ENCODE measurements at regions not wholly inside any gene's neighbourhood (a gene's known extent, or its start where the extent isn't known, plus 50 kb on each side); places are given as distances from the start of the nearest gene placed in this dataset.
"Not testable (repeated sequence)": the region's sequence is repeated elsewhere in the genome, so short reads cannot be mapped to it uniquely, and the experiment has no call there.

- no peak for DNase-seq
These were observed 64.8 kb upstream of the SLC1A4 start for GRCh38 chr2:64924170-64924934.

- not testable (repeated sequence) for DNase-seq
These were observed 63.1 kb upstream of the SLC1A4 start for GRCh38 chr2:64925930-64926722.

GRCh38 chr2:64928813-64929212 is 60.4 kb upstream of the SLC1A4 start:
- no peak for DNase-seq

GRCh38 chr2:64929333-64929732 is 59.9 kb upstream of the SLC1A4 start:
- DNase-seq: no peak

GRCh38 chr2:64930258-64930671 is 58.9 kb upstream of the SLC1A4 start:
- DNase-seq: no peak

- DNase-seq: no peak
These were observed 57.7 kb upstream of the SLC1A4 start for GRCh38 chr2:64931246-64932115.

- no peak for DNase-seq
These were observed 57.2 kb upstream of the SLC1A4 start for GRCh38 chr2:64932116-64932370.

- no peak for DNase-seq
These were observed 56.6 kb upstream of the SLC1A4 start for GRCh38 chr2:64932371-64933216.

GRCh38 chr2:64934530-64934929 is 54.7 kb upstream of the SLC1A4 start:
- DNase-seq: no peak

- DNase-seq: no peak
These were observed 52.4 kb upstream of the SLC1A4 start for GRCh38 chr2:64936809-64937208.

- DNase-seq: not testable (repeated sequence)
These were observed 51.9 kb upstream of the SLC1A4 start for GRCh38 chr2:64937314-64937686.

- no peak for DNase-seq
These were observed 51.3 kb upstream of the SLC1A4 start for GRCh38 chr2:64937687-64938491.

- no peak for DNase-seq
These were observed 50.5 kb upstream of the SLC1A4 start for GRCh38 chr2:64938607-64939285.

- DNase-seq: no peak
These were observed 49.8 kb upstream of the SLC1A4 start for GRCh38 chr2:64939332-64939917.
